ENCODE measurements at regions not wholly inside any gene's neighbourhood (a gene's known extent, or its start where the extent isn't known, plus 50 kb on each side); places are given as distances from the start of the nearest gene placed in this dataset.
"Not testable (repeated sequence)": the region's sequence is repeated elsewhere in the genome, so short reads cannot be mapped to it uniquely, and the experiment has no call there.

DNA sequence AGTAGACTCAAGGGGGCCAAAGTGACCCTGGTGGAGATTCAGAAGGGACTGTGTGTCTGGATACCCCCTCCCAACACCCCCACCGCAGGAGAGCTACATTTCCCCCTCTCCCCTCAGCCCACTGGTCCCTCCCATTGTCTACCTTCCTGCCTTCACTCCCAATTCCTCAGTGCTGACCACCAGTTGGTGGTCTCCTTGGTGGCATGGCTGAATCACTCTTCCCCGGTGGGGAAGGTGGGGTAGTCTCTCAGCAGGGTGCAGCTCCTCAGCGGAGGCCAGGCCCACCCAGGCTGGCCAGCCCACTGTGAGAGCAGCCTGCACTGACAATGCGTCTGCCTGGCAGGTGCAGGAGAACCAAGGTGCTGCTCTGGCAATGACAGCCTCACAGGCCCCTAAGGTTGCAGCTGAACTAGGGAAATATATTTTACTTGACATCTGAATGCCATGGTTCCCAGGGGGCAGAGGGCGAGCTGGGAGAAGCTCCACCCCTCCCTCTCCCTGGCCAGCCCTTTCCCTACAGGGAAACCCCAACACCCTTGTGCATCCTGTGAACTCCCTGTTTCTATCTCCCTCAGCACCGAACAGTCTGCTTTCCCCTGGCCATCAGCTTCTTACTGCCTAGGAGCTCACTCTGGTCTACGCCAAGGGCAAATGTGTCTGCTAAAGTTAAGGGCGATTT, 62.6 kb upstream of the PAX8 start:
- no peak overlapping the region for H2AFZ ChIP-seq (ENCODE audit: low read length)
- DNase-seq (no peak), ATAC-seq (no peak)
- no peaks in the 10 kb centered on the region for H3K9me3 ChIP-seq (ENCODE audit: low read length)
- no peak overlapping the region for H3K9ac ChIP-seq (ENCODE audit: low read length)
- no peak overlapping the region for H3K4me3 ChIP-seq (ENCODE audit: low read length)
- no TSS peak for BruUV-seq (replicated peaks)
- POLR2A ChIA-PET (ENCODE audit: unreplicated experiment) = no interaction called here
- H3K27me3 ChIP-seq (ENCODE audit: low read length) = no peaks in the 10 kb centered on the region
- no peak overlapping the region for H3K27ac ChIP-seq (ENCODE audit: low read length)
- no peaks in the 10 kb centered on the region for H3K79me2 ChIP-seq (ENCODE audit: low read length)
- peaks cover 4% of the 10 kb centered on the region; the same call in 1 of the 2 replicates for H3K36me3 ChIP-seq (ENCODE audit: low read depth, low read length)
- peaks cover 14% of the 10 kb centered on the region for H3K4me1 ChIP-seq (ENCODE audit: insufficient read depth, low read length)
- H4K20me1 ChIP-seq (ENCODE audit: low read length) = no peaks in the 10 kb centered on the region
- intact Hi-C loops (cut with micrococcal nuclease) = no loop called here
- no peaks in the 10 kb centered on the region for H3F3A ChIP-seq (ENCODE audit: low read length, unreplicated experiment)
- no peak overlapping the region for H3K4me2 ChIP-seq (ENCODE audit: low read length)
- CTCF ChIA-PET = no interaction called here
- TF ChIP-seq, protein P1, sequence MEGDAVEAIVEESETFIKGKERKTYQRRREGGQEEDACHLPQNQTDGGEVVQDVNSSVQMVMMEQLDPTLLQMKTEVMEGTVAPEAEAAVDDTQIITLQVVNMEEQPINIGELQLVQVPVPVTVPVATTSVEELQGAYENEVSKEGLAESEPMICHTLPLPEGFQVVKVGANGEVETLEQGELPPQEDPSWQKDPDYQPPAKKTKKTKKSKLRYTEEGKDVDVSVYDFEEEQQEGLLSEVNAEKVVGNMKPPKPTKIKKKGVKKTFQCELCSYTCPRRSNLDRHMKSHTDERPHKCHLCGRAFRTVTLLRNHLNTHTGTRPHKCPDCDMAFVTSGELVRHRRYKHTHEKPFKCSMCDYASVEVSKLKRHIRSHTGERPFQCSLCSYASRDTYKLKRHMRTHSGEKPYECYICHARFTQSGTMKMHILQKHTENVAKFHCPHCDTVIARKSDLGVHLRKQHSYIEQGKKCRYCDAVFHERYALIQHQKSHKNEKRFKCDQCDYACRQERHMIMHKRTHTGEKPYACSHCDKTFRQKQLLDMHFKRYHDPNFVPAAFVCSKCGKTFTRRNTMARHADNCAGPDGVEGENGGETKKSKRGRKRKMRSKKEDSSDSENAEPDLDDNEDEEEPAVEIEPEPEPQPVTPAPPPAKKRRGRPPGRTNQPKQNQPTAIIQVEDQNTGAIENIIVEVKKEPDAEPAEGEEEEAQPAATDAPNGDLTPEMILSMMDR (conservative IDR thresholded peaks at IDR 0.05; ENCODE audit: low read depth, low read length) = no peak
- H3K9me2 ChIP-seq (replicated peaks; ENCODE audit: low read length) = no peaks in the 10 kb centered on the region

DNA sequence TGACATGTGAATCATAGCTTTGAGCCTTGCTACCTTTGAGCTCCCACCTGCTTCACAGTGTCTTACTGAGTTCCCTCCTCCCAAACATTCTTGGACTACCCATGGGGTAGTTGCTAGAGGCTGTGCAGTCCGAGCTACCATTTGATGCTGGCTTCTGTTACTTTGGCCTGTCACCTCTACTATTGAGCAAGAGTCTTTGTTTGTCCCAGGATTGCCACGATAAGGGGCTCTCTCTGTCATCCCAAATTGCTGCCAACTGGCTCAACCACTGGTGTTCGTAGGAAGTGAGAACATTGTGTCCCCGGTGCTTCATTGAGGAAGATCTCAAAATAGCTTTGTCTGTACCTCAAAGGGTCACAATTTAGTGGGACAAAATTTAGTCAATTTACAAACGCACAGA, 59.1 kb upstream of the PAX8 start:
- H3F3A ChIP-seq (ENCODE audit: low read length, unreplicated experiment) = no peaks in the 10 kb centered on the region
- ATAC-seq (no peak), DNase-seq (no peak)
- BruUV-seq (replicated peaks) = no TSS peak
- intact Hi-C loops (cut with micrococcal nuclease) = no loop called here
- ChIA-PET POLR2A (ENCODE audit: unreplicated experiment) (no interaction called here), CTCF (no interaction called here)
- no peak overlapping the region for H3K27ac ChIP-seq (ENCODE audit: low read length)
- no peak overlapping the region for H3K9ac ChIP-seq (ENCODE audit: low read length)
- no peaks in the 10 kb centered on the region for H3K27me3 ChIP-seq (ENCODE audit: low read length)
- TF ChIP-seq EZH2 (IDR thresholded peaks at IDR 0.05; ENCODE audit: low read length, unreplicated experiment) (no peak), EZH2phosphoT487 (IDR thresholded peaks at IDR 0.05; ENCODE audit: borderline replicate concordance, low read length) (no peak)
- TF ChIP-seq, protein P1 (conservative IDR thresholded peaks at IDR 0.05; ENCODE audit: low read depth, low read length) = no peak
- peaks cover 8% of the 10 kb centered on the region; the same call in 1 of the 2 replicates for H3K36me3 ChIP-seq (ENCODE audit: low read depth, low read length)
- H3K4me3 ChIP-seq (ENCODE audit: low read length) = no peak overlapping the region
- no peaks in the 10 kb centered on the region for H3K9me2 ChIP-seq (replicated peaks; ENCODE audit: low read length)
- H3K4me1 ChIP-seq (ENCODE audit: insufficient read depth, low read length) = peaks cover 23% of the 10 kb centered on the region
- no peaks in the 10 kb centered on the region for H4K20me1 ChIP-seq (ENCODE audit: low read length)
- no peak overlapping the region for H3K4me2 ChIP-seq (ENCODE audit: low read length)
- no peak overlapping the region for H2AFZ ChIP-seq (ENCODE audit: low read length)
- no peaks in the 10 kb centered on the region for H3K9me3 ChIP-seq (ENCODE audit: low read length)
- H3K79me2 ChIP-seq (ENCODE audit: low read length) = no peaks in the 10 kb centered on the region

DNA sequence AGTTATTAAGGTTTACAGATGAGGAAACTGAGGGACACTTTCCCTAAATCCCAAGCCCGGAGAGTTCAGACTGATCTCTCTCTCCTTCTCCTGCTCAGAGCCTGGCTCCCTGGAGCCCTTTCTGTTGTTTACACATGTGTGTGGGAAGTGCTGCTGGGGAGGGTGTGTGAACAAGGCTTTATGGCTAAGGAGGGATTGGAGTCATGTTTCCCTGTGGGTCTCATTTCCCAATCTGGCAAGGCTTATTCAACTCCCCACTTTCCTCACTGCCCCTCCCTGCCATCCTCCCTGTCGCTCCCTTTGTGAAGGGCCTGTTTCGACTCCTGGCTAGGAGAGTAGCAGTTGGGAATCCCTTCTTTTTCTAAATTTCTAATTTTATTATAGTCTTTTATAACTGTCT, 57.3 kb upstream of the PAX8 start:
- H3K9me2 ChIP-seq (replicated peaks; ENCODE audit: low read length); H3K36me3 ChIP-seq (ENCODE audit: low read depth, low read length); H3F3A ChIP-seq (ENCODE audit: low read length, unreplicated experiment); H3K27me3 ChIP-seq (ENCODE audit: low read length); H4K20me1 ChIP-seq (ENCODE audit: low read length); BruUV-seq (replicated peaks); H3K9ac ChIP-seq (ENCODE audit: low read length); H3K4me3 ChIP-seq (ENCODE audit: low read length); H2AFZ ChIP-seq (ENCODE audit: low read length); H3K9me3 ChIP-seq (ENCODE audit: low read length); intact Hi-C loops (cut with micrococcal nuclease); CTCF ChIA-PET; H3K79me2 ChIP-seq (ENCODE audit: low read length); H3K27ac ChIP-seq (ENCODE audit: low read length); POLR2A ChIA-PET (ENCODE audit: unreplicated experiment): not testable (repeated sequence)
- H3K4me2 ChIP-seq (ENCODE audit: low read length) = peak overlapping the region; percentile 44; the same call in 1 of the 2 replicates
- peak; percentile 87 for ATAC-seq
- peak; percentile 52 for DNase-seq
- H3K4me1 ChIP-seq (ENCODE audit: insufficient read depth, low read length) = peaks cover 27% of the 10 kb centered on the region

Data from PC-3 (cell line).